Natural killer cell (primary cell): ENCODE measurements at regions not wholly inside any gene's neighbourhood (a gene's known extent, or its start where the extent isn't known, plus 50 kb on each side); places are given as distances from the start of the nearest gene placed in this dataset.

Experiments used
- ATAC-seq, 3 donors: fragments of 150-1000 bp in 2 of 3; fragments of 200-7000 bp in 1 of 3; cut with Tn5 transposase; 1 replicate in 1 of 3; 2 replicates in 2 of 3; pipeline ENCODE4 v1.10.0; 2021; ENCODE audit warnings: mild to moderate bottlenecking in 2 of 3, moderate library complexity in 2 of 3
- DNase-seq, 2 donors: peaks; one replicate each; pipeline versions ENCODE4 v3.0.0 to v3.0.0-alpha.2; 2013 to 2021; ENCODE audit warnings: mixed read lengths in 1 of 2
- H3K27ac ChIP-seq: one replicate; pipeline ENCODE4 v1.5.1; 2013; ENCODE audit warnings: mild to moderate bottlenecking, low read length
- H3K27me3 ChIP-seq: one replicate; pipeline ENCODE4 v1.6.1; 2013; ENCODE audit warnings: low read length; ENCODE audit not compliant: control insufficient read depth, insufficient read depth
- H3K36me3 ChIP-seq: one replicate; pipeline ENCODE4 v1.6.1; 2013; ENCODE audit warnings: low read length; ENCODE audit not compliant: control insufficient read depth, insufficient read depth
- H3K4me1 ChIP-seq: one replicate; pipeline ENCODE4 v1.6.1; 2013; ENCODE audit warnings: low read length; ENCODE audit not compliant: control insufficient read depth, insufficient read depth
- H3K4me3 ChIP-seq: one replicate; pipeline ENCODE4 v1.5.1; 2013; ENCODE audit warnings: low read length
- H3K9me3 ChIP-seq: one replicate; pipeline ENCODE4 v1.6.1; 2013; ENCODE audit warnings: low read length; ENCODE audit not compliant: control insufficient read depth, insufficient read depth
- H3K27ac Mint-ChIP-seq, 2 donors: one replicate each; pipeline ENCODE4 v1.8.0; 2022; ENCODE audit warnings: mild to moderate bottlenecking in 2 of 2, mixed read lengths in 2 of 2, moderate library complexity in 1 of 2
- H3K27me3 Mint-ChIP-seq, 2 donors: one replicate each; pipeline ENCODE4 v1.8.0; 2022; ENCODE audit warnings: low read depth in 2 of 2, mixed read lengths in 2 of 2
- H3K36me3 Mint-ChIP-seq: one replicate; pipeline ENCODE4 v1.8.0; 2022; ENCODE audit warnings: mixed read lengths
- H3K4me1 Mint-ChIP-seq, 2 donors: one replicate each; pipeline ENCODE4 v1.8.0; 2022; ENCODE audit warnings: mixed read lengths in 2 of 2
- H3K4me3 Mint-ChIP-seq: one replicate; pipeline ENCODE4 v1.8.0; 2022; ENCODE audit warnings: mild to moderate bottlenecking, moderate library complexity, mixed read lengths
- H3K9me3 Mint-ChIP-seq, 2 donors: one replicate each; pipeline ENCODE4 v1.8.0; 2022; ENCODE audit warnings: mixed read lengths in 2 of 2
- CTCF ChIP-seq: fragments of 200-600 bp; IDR thresholded peaks from one replicate; pipeline ENCODE4 v1.8.0; 2022; ENCODE audit warnings: antibody characterized with exemption
- WGBS: methylation state at CpG from one replicate; pipeline ENCODE4 v1.1.7; 2013; ENCODE audit warnings: missing lambda C conversion rate; ENCODE audit not compliant: insufficient coverage; 5-methylcytosine and 5-hydroxymethylcytosine counted together
- intact Hi-C: fragments of 100-400 bp; cut with micrococcal nuclease; formaldehyde crosslinking; loops from one replicate; pipeline ENCODE4 v1.14.2; 2022

GRCh38 chr4:145301386-145302080 lies 121.1 kb upstream of the OTUD4 start:
- Mint-ChIP-seq H3K9me3 (peaks cover 0 to 2% of the 10 kb centered on the region in 2 donors), H3K27me3 (peaks cover under 1 to 5% of the 10 kb centered on the region in 2 donors), H3K4me1 (no peaks in the 10 kb centered on the region), H3K27ac (no peak overlapping the region), H3K4me3 (no peak overlapping the region), H3K36me3 (no peaks in the 10 kb centered on the region)
- intact Hi-C loops: no loop called here
- Histone ChIP-seq H3K36me3 (no peaks in the 10 kb centered on the region), H3K27ac (no peak overlapping the region), H3K27me3 (no peaks in the 10 kb centered on the region), H3K4me1 (no peaks in the 10 kb centered on the region), H3K9me3 (no peaks in the 10 kb centered on the region), H3K4me3 (no peak overlapping the region)
- DNase-seq (no peak), ATAC-seq (no peak)
- WGBS: 98% methylated on average over 4 of the region's 4 CpGs
- no peak for TF ChIP-seq CTCF

DNA sequence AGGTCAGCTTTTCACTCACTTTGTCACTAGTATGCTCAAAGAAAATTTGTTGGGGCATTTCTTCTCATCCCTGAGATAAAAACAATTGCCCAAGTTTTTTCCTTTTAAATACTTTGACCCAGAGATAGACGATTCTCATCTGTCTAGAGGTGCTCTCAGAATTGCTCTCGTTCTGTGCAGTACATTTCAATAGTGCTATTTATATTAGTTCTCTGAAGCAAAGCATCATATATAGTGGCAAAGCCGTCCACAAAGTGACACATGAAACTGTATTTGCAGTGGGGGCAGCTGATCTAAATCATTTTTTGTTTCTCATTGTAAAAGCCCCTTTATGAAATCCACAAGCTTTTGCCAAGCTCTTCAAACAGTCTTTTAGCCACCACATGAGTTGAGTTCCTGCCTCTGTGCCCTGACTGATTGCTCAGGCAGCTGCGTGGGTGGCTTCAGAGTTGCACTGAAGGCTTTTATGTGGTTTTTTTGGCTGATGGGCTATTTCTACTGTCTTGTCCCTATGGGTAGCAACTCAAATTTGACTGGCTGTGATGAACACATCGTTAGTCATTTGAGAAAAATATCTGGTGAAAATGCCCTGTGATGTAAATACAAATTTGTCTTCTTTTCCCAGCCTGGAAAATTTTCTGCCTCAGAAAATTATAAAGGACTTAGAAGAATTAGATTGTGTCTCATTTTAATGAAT lies 119.1 kb upstream of the OTUD4 start:
- Mint-ChIP-seq H3K4me3 (no peak overlapping the region), H3K4me1 (no peaks in the 10 kb centered on the region), H3K36me3 (no peaks in the 10 kb centered on the region), H3K9me3 (no peaks in the 10 kb centered on the region), H3K27ac (no peak overlapping the region), H3K27me3 (peaks cover 12 to 13% of the 10 kb centered on the region in 2 donors)
- DNase-seq (peak in 1 of 2 donors; percentile 56), ATAC-seq (no peak)
- Histone ChIP-seq H3K4me3 (no peak overlapping the region), H3K9me3 (no peaks in the 10 kb centered on the region), H3K36me3 (no peaks in the 10 kb centered on the region), H3K27me3 (no peaks in the 10 kb centered on the region), H3K27ac (no peak overlapping the region), H3K4me1 (no peaks in the 10 kb centered on the region)
- intact Hi-C loops: no loop called here
- TF ChIP-seq CTCF: no peak
- WGBS: 7% methylated on average over 4 of the region's 5 CpGs

- no peak overlapping the region for H3K4me3 Mint-ChIP-seq
- no peaks in the 10 kb centered on the region for H3K36me3 Mint-ChIP-seq
- no peak for TF ChIP-seq CTCF
- 21% methylated on average over 2 of the region's 2 CpGs for WGBS
- H3K4me3 ChIP-seq: no peak overlapping the region
- intact Hi-C loops: no loop called here
- H3K4me1 ChIP-seq: no peaks in the 10 kb centered on the region
- peaks cover 13% of the 10 kb centered on the region in 2 donors for H3K27me3 Mint-ChIP-seq
- H3K36me3 ChIP-seq: no peaks in the 10 kb centered on the region
- no peaks in the 10 kb centered on the region for H3K9me3 ChIP-seq
- no peak overlapping the region for H3K27ac ChIP-seq
- ATAC-seq: no peak
- no peaks in the 10 kb centered on the region for H3K4me1 Mint-ChIP-seq
- no peak overlapping the region for H3K27ac Mint-ChIP-seq
- DNase-seq: no peak
- H3K27me3 ChIP-seq: no peaks in the 10 kb centered on the region
- no peaks in the 10 kb centered on the region for H3K9me3 Mint-ChIP-seq
Observed at GRCh38 chr4:145298885-145299284, 118.5 kb upstream of the OTUD4 start.
